ENCODE measurements at regions not wholly inside any gene's neighbourhood (a gene's known extent, or its start where the extent isn't known, plus 50 kb on each side); places are given as distances from the start of the nearest gene placed in this dataset.
"Not testable (repeated sequence)": the region's sequence is repeated elsewhere in the genome, so short reads cannot be mapped to it uniquely, and the experiment has no call there.

- DNase-seq: no peak
Measured at GRCh38 chr18:8970843-8971242, 131.7 kb upstream of the NDUFV2 start.

GRCh38 chr18:8972116-8972515, 130.4 kb upstream of the NDUFV2 start:
- no peak for DNase-seq

GRCh38 chr18:8974279-8974678, 128.2 kb upstream of the NDUFV2 start:
- no peak for DNase-seq

- no peak for DNase-seq
Measured at GRCh38 chr18:8974696-8975095, 127.8 kb upstream of the NDUFV2 start.

GRCh38 chr18:8975624-8976023, 126.9 kb upstream of the NDUFV2 start:
- no peak for DNase-seq

- DNase-seq: no peak
Measured at GRCh38 chr18:8976606-8977005, 125.9 kb upstream of the NDUFV2 start.

GRCh38 chr18:8977166-8977565, 125.3 kb upstream of the NDUFV2 start:
- no peak for DNase-seq

- DNase-seq: no peak
Measured at GRCh38 chr18:8977701-8978100, 124.8 kb upstream of the NDUFV2 start.

GRCh38 chr18:8978394-8978793, 124.1 kb upstream of the NDUFV2 start:
- DNase-seq: no peak

- DNase-seq: no peak
Measured at GRCh38 chr18:8979258-8979988, 123.1 kb upstream of the NDUFV2 start.

- no peak for DNase-seq
Measured at GRCh38 chr18:8980496-8980895, 122.0 kb upstream of the NDUFV2 start.

- DNase-seq: no peak
Measured at GRCh38 chr18:8980918-8981317, 121.6 kb upstream of the NDUFV2 start.

GRCh38 chr18:8982416-8983183, 119.9 kb upstream of the NDUFV2 start:
- DNase-seq: peak; percentile 84

GRCh38 chr18:8983195-8983594, 119.3 kb upstream of the NDUFV2 start:
- DNase-seq: no peak

GRCh38 chr18:8984131-8984721, 118.3 kb upstream of the NDUFV2 start:
- DNase-seq: no peak

- DNase-seq: no peak
Measured at GRCh38 chr18:8987241-8987640, 115.3 kb upstream of the NDUFV2 start.

GRCh38 chr18:8988260-8988871, 114.1 kb upstream of the NDUFV2 start:
- peak; percentile 30 for DNase-seq

- DNase-seq: no peak
Measured at GRCh38 chr18:8989017-8989416, 113.5 kb upstream of the NDUFV2 start.

GRCh38 chr18:8989855-8990254, 112.6 kb upstream of the NDUFV2 start:
- no peak for DNase-seq

GRCh38 chr18:8990276-8991031, 112.0 kb upstream of the NDUFV2 start:
- no peak for DNase-seq

GRCh38 chr18:8991155-8991554, 111.3 kb upstream of the NDUFV2 start:
- DNase-seq: no peak

GRCh38 chr18:8992500-8992899, 110.0 kb upstream of the NDUFV2 start:
- DNase-seq: not testable (repeated sequence)

GRCh38 chr18:8994603-8995002, 107.9 kb upstream of the NDUFV2 start:
- DNase-seq: no peak
